ENCODE measurements at regions not wholly inside any gene's neighbourhood (a gene's known extent, or its start where the extent isn't known, plus 50 kb on each side); places are given as distances from the start of the nearest gene placed in this dataset.

- in situ Hi-C loops (cut with HindIII; ENCODE audit: low pct_unique_long_range_greater_than_20kb, low sequenced_read_pairs): no loop called here
- no peak for DNase-seq (ENCODE audit: low read depth, low spot score)
Observed at GRCh38 chr18:43869451-43870008, 592.2 kb upstream of the SYT4 start.

GRCh38 chr18:43870626-43871025 lies 593.3 kb upstream of the SYT4 start:
- in situ Hi-C loops (cut with HindIII; ENCODE audit: low pct_unique_long_range_greater_than_20kb, low sequenced_read_pairs): no loop called here
- no peak for DNase-seq (ENCODE audit: low read depth, low spot score)

- in situ Hi-C loops (cut with HindIII; ENCODE audit: low pct_unique_long_range_greater_than_20kb, low sequenced_read_pairs): no loop called here
- no peak for DNase-seq (ENCODE audit: low read depth, low spot score)
Observed at GRCh38 chr18:43875511-43875910, 598.2 kb upstream of the SYT4 start.

- no peak for DNase-seq (ENCODE audit: low read depth, low spot score)
Observed at GRCh38 chr18:43876286-43876685, 599.0 kb upstream of the SYT4 start.

GRCh38 chr18:43876748-43877147 lies 599.5 kb upstream of the SYT4 start:
- in situ Hi-C loops (cut with HindIII; ENCODE audit: low pct_unique_long_range_greater_than_20kb, low sequenced_read_pairs): no loop called here
- DNase-seq (ENCODE audit: low read depth, low spot score): no peak

More at GRCh38 chr18:43876286-43876685, 599.0 kb upstream of the SYT4 start:
- in situ Hi-C loops (cut with HindIII; ENCODE audit: low pct_unique_long_range_greater_than_20kb, low sequenced_read_pairs): no loop called here

- no peak for DNase-seq (ENCODE audit: low read depth, low spot score)
- in situ Hi-C loops (cut with HindIII; ENCODE audit: low pct_unique_long_range_greater_than_20kb, low sequenced_read_pairs): no loop called here
Observed at GRCh38 chr18:43877616-43878321, 600.5 kb upstream of the SYT4 start.

GRCh38 chr18:43879415-43879814 lies 602.1 kb upstream of the SYT4 start:
- in situ Hi-C loops (cut with HindIII; ENCODE audit: low pct_unique_long_range_greater_than_20kb, low sequenced_read_pairs): no loop called here
- no peak for DNase-seq (ENCODE audit: low read depth, low spot score)

- no peak for DNase-seq (ENCODE audit: low read depth, low spot score)
- in situ Hi-C loops (cut with HindIII; ENCODE audit: low pct_unique_long_range_greater_than_20kb, low sequenced_read_pairs): no loop called here
Observed at GRCh38 chr18:43882358-43883055, 605.2 kb upstream of the SYT4 start.

- in situ Hi-C loops (cut with HindIII; ENCODE audit: low pct_unique_long_range_greater_than_20kb, low sequenced_read_pairs): no loop called here
- no peak for DNase-seq (ENCODE audit: low read depth, low spot score)
Observed at GRCh38 chr18:43883886-43884285, 606.6 kb upstream of the SYT4 start.

GRCh38 chr18:43886341-43886740 lies 609.1 kb upstream of the SYT4 start:
- in situ Hi-C loops (cut with HindIII; ENCODE audit: low pct_unique_long_range_greater_than_20kb, low sequenced_read_pairs): no loop called here
- no peak for DNase-seq (ENCODE audit: low read depth, low spot score)

GRCh38 chr18:43887491-43887890 lies 610.2 kb upstream of the SYT4 start:
- in situ Hi-C loops (cut with HindIII; ENCODE audit: low pct_unique_long_range_greater_than_20kb, low sequenced_read_pairs): no loop called here
- no peak for DNase-seq (ENCODE audit: low read depth, low spot score)

GRCh38 chr18:43888598-43888997 lies 611.3 kb upstream of the SYT4 start:
- DNase-seq (ENCODE audit: low read depth, low spot score): no peak
- in situ Hi-C loops (cut with HindIII; ENCODE audit: low pct_unique_long_range_greater_than_20kb, low sequenced_read_pairs): no loop called here

GRCh38 chr18:43893001-43893637 lies 615.8 kb upstream of the SYT4 start:
- in situ Hi-C loops (cut with HindIII; ENCODE audit: low pct_unique_long_range_greater_than_20kb, low sequenced_read_pairs): no loop called here
- DNase-seq (ENCODE audit: low read depth, low spot score): no peak

- in situ Hi-C loops (cut with HindIII; ENCODE audit: low pct_unique_long_range_greater_than_20kb, low sequenced_read_pairs): no loop called here
- no peak for DNase-seq (ENCODE audit: low read depth, low spot score)
Observed at GRCh38 chr18:43904209-43904837, 627.0 kb upstream of the SYT4 start.

GRCh38 chr18:43914018-43914417 lies 636.7 kb upstream of the SYT4 start:
- in situ Hi-C loops (cut with HindIII; ENCODE audit: low pct_unique_long_range_greater_than_20kb, low sequenced_read_pairs): no loop called here
- DNase-seq (ENCODE audit: low read depth, low spot score): no peak

- DNase-seq (ENCODE audit: low read depth, low spot score): no peak
- in situ Hi-C loops (cut with HindIII; ENCODE audit: low pct_unique_long_range_greater_than_20kb, low sequenced_read_pairs): no loop called here
Observed at GRCh38 chr18:43916984-43917383, 639.7 kb upstream of the SYT4 start.

- DNase-seq (ENCODE audit: low read depth, low spot score): no peak
- in situ Hi-C loops (cut with HindIII; ENCODE audit: low pct_unique_long_range_greater_than_20kb, low sequenced_read_pairs): no loop called here
Observed at GRCh38 chr18:43917520-43917919, 640.2 kb upstream of the SYT4 start.

GRCh38 chr18:43919551-43919950 lies 642.3 kb upstream of the SYT4 start:
- no peak for DNase-seq (ENCODE audit: low read depth, low spot score)
- in situ Hi-C loops (cut with HindIII; ENCODE audit: low pct_unique_long_range_greater_than_20kb, low sequenced_read_pairs): no loop called here
